ENCODE measurements at regions not wholly inside any gene's neighbourhood (a gene's known extent, or its start where the extent isn't known, plus 50 kb on each side); places are given as distances from the start of the nearest gene placed in this dataset.
"Not testable (repeated sequence)": the region's sequence is repeated elsewhere in the genome, so short reads cannot be mapped to it uniquely, and the experiment has no call there.

DNA sequence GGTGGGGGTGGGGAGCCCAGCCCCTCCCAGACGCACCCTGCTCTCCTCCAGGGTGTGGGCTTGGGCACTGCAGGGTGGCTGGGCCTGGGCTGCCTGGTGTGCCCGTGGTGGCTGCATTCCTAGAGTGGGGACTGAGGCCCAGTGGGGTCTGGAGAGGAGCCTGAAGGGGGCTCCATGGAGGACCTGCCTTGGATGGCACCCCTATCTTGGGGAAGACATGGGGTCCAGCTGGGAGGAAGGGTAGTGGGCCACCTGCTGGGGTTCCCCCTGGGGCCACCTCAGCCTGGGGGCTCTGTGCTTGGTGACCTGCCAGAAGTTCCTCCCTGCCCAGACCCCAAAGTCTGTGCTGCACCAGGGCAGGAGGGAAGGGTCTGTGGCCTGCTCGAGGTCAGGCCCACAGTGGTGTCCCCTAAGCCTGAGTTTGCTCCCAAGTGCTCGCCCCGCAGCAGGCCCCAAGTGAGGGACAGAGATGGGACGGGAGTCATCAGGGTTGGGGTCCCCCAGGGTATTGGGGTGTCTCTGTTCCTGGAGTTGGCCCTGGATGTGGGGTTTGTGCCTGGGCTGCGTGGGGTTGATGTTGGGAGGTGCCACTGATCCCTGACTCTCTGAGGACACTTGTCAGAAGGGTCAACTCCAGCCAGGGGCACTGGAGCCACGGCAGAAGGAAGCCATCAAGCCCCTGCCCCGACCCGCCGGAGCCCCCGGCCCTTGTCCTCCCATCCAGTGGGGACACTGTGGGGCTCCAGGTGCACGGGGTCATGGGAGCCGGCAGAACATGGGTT is 382.9 kb downstream of the TMEM121 start:
- Histone ChIP-seq H3K4me3 (no peak overlapping the region), H3K27ac (ENCODE audit: low read depth in 1 of 2, low read length in 1 of 2) (no peak overlapping the region), H3K9ac (ENCODE audit: insufficient read depth in 1 of 2, low read length in 2 of 2) (no peak overlapping the region), H3K36me3 (ENCODE audit: control insufficient read depth in 4 of 4, insufficient read depth in 4 of 4, low read length in 4 of 4) (no peaks in the 10 kb centered on the region), H3K27me3 (ENCODE audit: control insufficient read depth in 3 of 3, insufficient read depth in 3 of 3, low read length in 2 of 3) (no peaks in the 10 kb centered on the region), H3K9me3 (ENCODE audit: control insufficient read depth in 4 of 4, insufficient read depth in 3 of 4, low read length in 3 of 4) (peaks cover 0 to 9% (median 0%) of the 10 kb centered on the region in 4 donors), H3K4me1 (ENCODE audit: control insufficient read depth in 5 of 5, insufficient read depth in 5 of 5, low read length in 5 of 5) (no peaks in the 10 kb centered on the region)
- TF ChIP-seq, protein P1, sequence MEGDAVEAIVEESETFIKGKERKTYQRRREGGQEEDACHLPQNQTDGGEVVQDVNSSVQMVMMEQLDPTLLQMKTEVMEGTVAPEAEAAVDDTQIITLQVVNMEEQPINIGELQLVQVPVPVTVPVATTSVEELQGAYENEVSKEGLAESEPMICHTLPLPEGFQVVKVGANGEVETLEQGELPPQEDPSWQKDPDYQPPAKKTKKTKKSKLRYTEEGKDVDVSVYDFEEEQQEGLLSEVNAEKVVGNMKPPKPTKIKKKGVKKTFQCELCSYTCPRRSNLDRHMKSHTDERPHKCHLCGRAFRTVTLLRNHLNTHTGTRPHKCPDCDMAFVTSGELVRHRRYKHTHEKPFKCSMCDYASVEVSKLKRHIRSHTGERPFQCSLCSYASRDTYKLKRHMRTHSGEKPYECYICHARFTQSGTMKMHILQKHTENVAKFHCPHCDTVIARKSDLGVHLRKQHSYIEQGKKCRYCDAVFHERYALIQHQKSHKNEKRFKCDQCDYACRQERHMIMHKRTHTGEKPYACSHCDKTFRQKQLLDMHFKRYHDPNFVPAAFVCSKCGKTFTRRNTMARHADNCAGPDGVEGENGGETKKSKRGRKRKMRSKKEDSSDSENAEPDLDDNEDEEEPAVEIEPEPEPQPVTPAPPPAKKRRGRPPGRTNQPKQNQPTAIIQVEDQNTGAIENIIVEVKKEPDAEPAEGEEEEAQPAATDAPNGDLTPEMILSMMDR (IDR thresholded peaks at IDR 0.05; ENCODE audit: control extremely low read depth, extremely low read depth) = no peak
- 50 to 66% methylated on average over 11 to 14 of the region's 14 CpGs for WGBS, 2 donors
- ATAC-seq (ENCODE audit: insufficient read depth, low FRiP score) (no peak), DNase-seq (no peak)

DNA sequence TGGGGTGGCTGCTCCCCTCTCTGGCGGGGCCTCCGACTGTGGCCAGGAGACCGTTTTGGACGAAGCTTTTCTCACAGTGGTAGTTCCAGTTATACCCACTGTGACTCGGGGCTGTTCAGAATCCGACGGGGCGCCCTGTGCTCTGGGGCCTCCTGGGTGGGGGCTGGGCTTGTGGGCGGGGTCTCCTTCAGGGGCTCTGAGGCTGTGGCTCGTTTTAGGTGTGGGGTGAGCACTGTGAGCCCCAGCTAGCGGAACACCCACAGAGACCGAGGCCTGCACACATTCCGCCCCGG is 383.4 kb downstream of the TMEM121 start:
- not testable (repeated sequence) for H3K27ac ChIP-seq (ENCODE audit: low read depth in 1 of 2, low read length in 1 of 2); DNase-seq; H3K4me1 ChIP-seq (ENCODE audit: control insufficient read depth in 5 of 5, insufficient read depth in 5 of 5, low read length in 5 of 5); H3K4me3 ChIP-seq; H3K9me3 ChIP-seq (ENCODE audit: control insufficient read depth in 4 of 4, insufficient read depth in 3 of 4, low read length in 3 of 4); H3K36me3 ChIP-seq (ENCODE audit: control insufficient read depth in 4 of 4, insufficient read depth in 4 of 4, low read length in 4 of 4); H3K27me3 ChIP-seq (ENCODE audit: control insufficient read depth in 3 of 3, insufficient read depth in 3 of 3, low read length in 2 of 3); ATAC-seq (ENCODE audit: insufficient read depth, low FRiP score); H3K9ac ChIP-seq (ENCODE audit: insufficient read depth in 1 of 2, low read length in 2 of 2)
- whole genome bisulfite sequencing, 2 donors = 64 to 73% methylated on average over 2 to 14 of the region's 14 CpGs

- no peaks in the 10 kb centered on the region for H3K36me3 ChIP-seq (ENCODE audit: control insufficient read depth in 4 of 4, insufficient read depth in 4 of 4, low read length in 4 of 4)
- H3K9ac ChIP-seq (ENCODE audit: insufficient read depth in 1 of 2, low read length in 2 of 2) = no peak overlapping the region
- H3K4me3 ChIP-seq = no peak overlapping the region
- peaks cover 0 to 9% (median 0%) of the 10 kb centered on the region in 4 donors for H3K9me3 ChIP-seq (ENCODE audit: control insufficient read depth in 4 of 4, insufficient read depth in 3 of 4, low read length in 3 of 4)
- DNase-seq = no peak
- no peaks in the 10 kb centered on the region for H3K4me1 ChIP-seq (ENCODE audit: control insufficient read depth in 5 of 5, insufficient read depth in 5 of 5, low read length in 5 of 5)
- no peak overlapping the region for H3K27ac ChIP-seq (ENCODE audit: low read depth in 1 of 2, low read length in 1 of 2)
- WGBS, 2 donors = 39 to 53% methylated on average over 4 to 6 of the region's 6 CpGs
- TF ChIP-seq, protein P1 (IDR thresholded peaks at IDR 0.05; ENCODE audit: control extremely low read depth, extremely low read depth) = no peak
- ATAC-seq (ENCODE audit: insufficient read depth, low FRiP score) = no peak
- H3K27me3 ChIP-seq (ENCODE audit: control insufficient read depth in 3 of 3, insufficient read depth in 3 of 3, low read length in 2 of 3) = no peaks in the 10 kb centered on the region
Observed at GRCh38 chr14:105910426-105910825, 384.0 kb downstream of the TMEM121 start.

DNA sequence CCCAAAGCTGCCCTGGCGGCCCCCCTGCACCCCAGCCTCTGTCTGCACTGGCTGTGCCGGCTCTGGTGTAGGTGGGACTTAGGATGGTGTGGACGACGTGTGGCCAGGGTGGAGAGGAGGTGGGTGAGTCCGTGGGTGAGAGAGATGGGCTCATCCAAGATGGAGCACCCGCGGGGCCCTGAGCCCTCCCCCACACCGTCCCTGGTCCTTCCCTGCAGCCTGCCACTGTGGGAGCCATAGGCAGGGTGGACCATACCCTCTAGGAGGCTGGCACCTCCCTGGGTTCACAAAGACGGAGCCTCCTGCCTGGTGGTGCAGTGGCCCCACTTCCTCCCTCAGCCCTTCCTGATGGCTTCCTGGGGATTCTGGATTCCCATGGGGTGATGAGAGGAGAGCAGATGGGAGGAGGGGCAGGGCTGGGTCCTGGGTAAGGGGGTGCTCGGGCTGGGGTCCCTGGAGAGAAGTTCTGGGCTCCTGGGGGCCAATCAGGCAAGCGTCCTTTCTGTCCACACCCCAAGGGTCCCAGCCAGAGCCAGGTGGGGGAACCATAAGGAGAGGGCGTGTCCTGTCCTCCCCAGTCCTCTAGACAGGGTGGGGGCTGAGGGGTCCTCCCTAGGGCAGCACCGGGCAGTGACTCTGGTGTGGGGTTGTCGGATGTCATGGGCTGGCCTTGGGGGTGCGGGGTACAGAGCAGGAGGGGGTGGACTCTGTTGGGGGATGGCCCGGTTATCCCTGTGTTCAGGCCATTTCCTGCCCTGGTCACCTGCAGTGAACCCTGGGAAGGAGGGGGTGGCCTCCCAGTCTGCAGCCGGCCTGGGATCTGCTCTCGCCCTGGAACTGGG is 384.8 kb downstream of the TMEM121 start:
- no peak for ATAC-seq (ENCODE audit: insufficient read depth, low FRiP score)
- Histone ChIP-seq H3K9ac (ENCODE audit: insufficient read depth in 1 of 2, low read length in 2 of 2) (no peak overlapping the region), H3K27me3 (ENCODE audit: control insufficient read depth in 3 of 3, insufficient read depth in 3 of 3, low read length in 2 of 3) (no peaks in the 10 kb centered on the region), H3K36me3 (ENCODE audit: control insufficient read depth in 4 of 4, insufficient read depth in 4 of 4, low read length in 4 of 4) (no peaks in the 10 kb centered on the region), H3K27ac (ENCODE audit: low read depth in 1 of 2, low read length in 1 of 2) (no peak overlapping the region), H3K4me3 (no peak overlapping the region), H3K4me1 (ENCODE audit: control insufficient read depth in 5 of 5, insufficient read depth in 5 of 5, low read length in 5 of 5) (no peaks in the 10 kb centered on the region), H3K9me3 (ENCODE audit: control insufficient read depth in 4 of 4, insufficient read depth in 3 of 4, low read length in 3 of 4) (peaks cover 0 to 11% (median under 1%) of the 10 kb centered on the region in 4 donors)
- WGBS, 2 donors = 64% methylated on average over 8 to 18 of the region's 18 CpGs
- no peak for DNase-seq
- TF ChIP-seq, protein P1 (IDR thresholded peaks at IDR 0.05; ENCODE audit: control extremely low read depth, extremely low read depth) = no peak

DNA sequence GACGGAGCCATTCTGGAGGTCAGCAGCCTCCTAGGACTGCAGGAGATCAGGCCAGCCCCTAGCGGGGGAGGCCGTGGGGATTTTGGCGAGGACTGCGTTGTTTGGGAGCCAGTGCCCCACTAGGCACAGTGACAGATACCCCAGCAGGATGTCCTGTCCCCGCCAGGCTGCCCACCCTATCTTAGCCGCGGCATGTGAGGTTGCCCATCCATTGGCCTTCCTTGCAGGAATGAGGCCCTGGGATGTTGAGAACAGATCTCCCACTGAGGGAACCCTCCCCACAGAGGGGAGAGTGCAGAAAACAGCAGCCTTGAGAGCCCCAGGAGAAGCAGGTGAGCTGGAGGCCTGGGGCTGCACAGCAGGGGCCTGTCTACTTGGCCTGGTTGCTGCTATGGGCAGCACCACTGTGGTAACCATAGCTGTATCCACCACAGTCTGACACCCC is 385.5 kb downstream of the TMEM121 start:
- ATAC-seq (ENCODE audit: insufficient read depth, low FRiP score); H3K27me3 ChIP-seq (ENCODE audit: control insufficient read depth in 3 of 3, insufficient read depth in 3 of 3, low read length in 2 of 3); H3K9ac ChIP-seq (ENCODE audit: insufficient read depth in 1 of 2, low read length in 2 of 2); H3K27ac ChIP-seq (ENCODE audit: low read depth in 1 of 2, low read length in 1 of 2); H3K4me1 ChIP-seq (ENCODE audit: control insufficient read depth in 5 of 5, insufficient read depth in 5 of 5, low read length in 5 of 5); H3K36me3 ChIP-seq (ENCODE audit: control insufficient read depth in 4 of 4, insufficient read depth in 4 of 4, low read length in 4 of 4); H3K4me3 ChIP-seq; DNase-seq: not testable (repeated sequence)
- peaks cover 0 to 17% (median 1%) of the 10 kb centered on the region in 4 donors for H3K9me3 ChIP-seq (ENCODE audit: control insufficient read depth in 4 of 4, insufficient read depth in 3 of 4, low read length in 3 of 4)
- 61 to 71% methylated on average over 8 of the region's 8 CpGs for WGBS, 2 donors
